IMR-90 (cell line): ENCODE measurements at regions not wholly inside any gene's neighbourhood (a gene's known extent, or its start where the extent isn't known, plus 50 kb on each side); places are given as distances from the start of the nearest gene placed in this dataset.

Experiments
- ATAC-seq: fragments of 200-7000 bp; cut with Tn5 transposase; 2 replicates; pipeline ENCODE4 v1.9.1; 2020; ENCODE audit warnings: low read depth, mild to moderate bottlenecking, moderate library complexity
- BruUV-seq: library from RNA; stranded (reverse); fragments of 400-500 nt; replicated peaks from 2 replicates; lab custom pipeline; 2021; lab: Mats Ljungman, UMichigan
- CTCF ChIA-PET: fragments of 300-600 bp; formaldehyde crosslinking; extraction: SDS; loops from one replicate; lab custom pipeline; 2021; ENCODE audit warnings: antibody characterized with exemption; lab: Yijun Ruan, JAX
- POLR2A ChIA-PET: fragments of 300-600 bp; sonication (Branson Sonifier 250); formaldehyde crosslinking; loops from one replicate; lab custom pipeline; 2022; ENCODE audit warnings: antibody characterized with exemption; ENCODE audit not compliant: unreplicated experiment; lab: Charles Lee
- DNase-seq: peaks from one replicate; pipeline ENCODE4 v3.0.0; 2013
- H2AFZ ChIP-seq: replicated peaks from 2 replicates; pipeline ENCODE3; 2013; ENCODE audit warnings: low read length, mild to moderate bottlenecking; ENCODE audit not compliant: poor library complexity
- H2AK5ac ChIP-seq: 2 replicates; pipeline ENCODE4 v1.6.1; 2013; ENCODE audit warnings: low read depth, low read length, inconsistent platforms
- H2AK9ac ChIP-seq: replicated peaks from 2 replicates; pipeline ENCODE3; 2013; ENCODE audit warnings: mild to moderate bottlenecking, low read depth, low read length, moderate library complexity; ENCODE audit not compliant: poor library complexity
- H2BK120ac ChIP-seq: 2 replicates; pipeline ENCODE4 v1.6.1; 2013; ENCODE audit warnings: low read depth, low read length, inconsistent platforms
- H2BK15ac ChIP-seq: 3 replicates; pipeline ENCODE4 v1.6.1; 2013; ENCODE audit warnings: low read depth, low read length, inconsistent platforms
- H2BK20ac ChIP-seq: 2 replicates; pipeline ENCODE4 v1.6.1; 2013; ENCODE audit warnings: low read depth, mild to moderate bottlenecking, inconsistent platforms, low read length, moderate library complexity
- H2BK5ac ChIP-seq: 2 replicates; pipeline ENCODE4 v1.6.1; 2013; ENCODE audit warnings: mild to moderate bottlenecking, low read depth, low read length, inconsistent platforms; ENCODE audit not compliant: poor library complexity, severe bottlenecking
- H3K14ac ChIP-seq: replicated peaks from 2 replicates; pipeline ENCODE4 v1.6.1; 2013; ENCODE audit warnings: low read depth, low read length, inconsistent platforms
- H3K18ac ChIP-seq: 2 replicates; pipeline ENCODE4 v1.6.1; 2013; ENCODE audit warnings: low read depth, low read length, control low read depth
- H3K23ac ChIP-seq: 2 replicates; pipeline ENCODE4 v1.6.1; 2013; ENCODE audit warnings: low read depth, low read length, inconsistent platforms
- H3K27ac ChIP-seq: 2 replicates; pipeline ENCODE4 v1.5.1; 2013; ENCODE audit warnings: mild to moderate bottlenecking, control low read depth, low read length; ENCODE audit not compliant: insufficient read depth
- H3K27me3 ChIP-seq: 2 replicates; pipeline ENCODE4 v1.6.1; 2013; ENCODE audit warnings: low read length; ENCODE audit not compliant: control insufficient read depth, insufficient read depth
- H3K36me3 ChIP-seq: 2 replicates; pipeline ENCODE4 v1.6.1; 2013; ENCODE audit warnings: low read length, mixed read lengths; ENCODE audit not compliant: control insufficient read depth, insufficient read depth
- H3K4ac ChIP-seq: 2 replicates; pipeline ENCODE4 v1.6.1; 2013; ENCODE audit warnings: low read depth, low read length, inconsistent platforms
- H3K4me1 ChIP-seq: 2 replicates; pipeline ENCODE4 v1.6.1; 2013; ENCODE audit warnings: low read length, mixed read lengths; ENCODE audit not compliant: control insufficient read depth, insufficient read depth
- H3K4me2 ChIP-seq: 2 replicates; pipeline ENCODE4 v1.6.1; 2013; ENCODE audit warnings: low read depth, mild to moderate bottlenecking, control low read depth, low read length, moderate library complexity
- H3K4me3 ChIP-seq: 2 replicates; pipeline ENCODE4 v1.5.1; 2013; ENCODE audit warnings: low read depth, mild to moderate bottlenecking, control low read depth, low read length, moderate library complexity; ENCODE audit not compliant: insufficient read depth
- H3K56ac ChIP-seq: 2 replicates; pipeline ENCODE4 v1.6.1; 2013; ENCODE audit warnings: low read length, inconsistent platforms; ENCODE audit not compliant: insufficient read depth; ENCODE audit errors: extremely low read depth
- H3K79me1 ChIP-seq, 2 experiments: 2 replicates each; pipeline ENCODE4 v1.6.1; 2013; ENCODE audit warnings: low read length in 2 of 2, inconsistent platforms in 1 of 2, low read depth in 1 of 2
- H3K9ac ChIP-seq: 2 replicates; pipeline ENCODE4 v1.6.1; 2013; ENCODE audit warnings: low read depth, low read length, control low read depth
- H3K9me1 ChIP-seq: 2 replicates; pipeline ENCODE4 v1.6.1; 2013; ENCODE audit warnings: low read length, inconsistent platforms; ENCODE audit not compliant: insufficient read depth
- H3K9me3 ChIP-seq: 2 replicates; pipeline ENCODE4 v1.6.1; 2013; ENCODE audit warnings: low read length; ENCODE audit not compliant: control insufficient read depth, insufficient read depth
- H4K20me1 ChIP-seq: 2 replicates; pipeline ENCODE4 v1.6.1; 2013; ENCODE audit warnings: low read length, inconsistent platforms; ENCODE audit not compliant: insufficient read depth
- H4K5ac ChIP-seq: 2 replicates; pipeline ENCODE4 v1.6.1; 2013; ENCODE audit warnings: mild to moderate bottlenecking, low read depth, low read length, control low read depth
- H4K8ac ChIP-seq, 2 experiments: 2 replicates each; pipeline ENCODE4 v1.6.1; 2013; ENCODE audit warnings: low read depth in 2 of 2, low read length in 2 of 2, control low read depth in 1 of 2, inconsistent platforms in 1 of 2
- H4K91ac ChIP-seq: 2 replicates; pipeline ENCODE4 v1.6.1; 2013; ENCODE audit warnings: low read depth, low read length, inconsistent platforms; ENCODE audit not compliant: insufficient read depth
- BHLHE40 ChIP-seq: fragments of 150-350 bp; IDR thresholded peaks from 2 replicates; pipeline ENCODE4 v1.6.1; 2016; ENCODE audit warnings: mild to moderate bottlenecking, low read depth, low read length
- CEBPB ChIP-seq: IDR thresholded peaks from 2 replicates; pipeline ENCODE4 v1.6.1; 2012; ENCODE audit warnings: low read depth, low read length, improper control_type of control experiment
- CHD1 ChIP-seq: IDR thresholded peaks from 2 replicates; pipeline ENCODE4 v1.6.1; 2012; ENCODE audit warnings: low read depth, low read length, improper control_type of control experiment
- CTCF ChIP-seq: conservative IDR thresholded peaks from 2 replicates; pipeline ENCODE4 v1.5.1; 2012; ENCODE audit warnings: mild to moderate bottlenecking, low read depth, low read length, improper control_type of control experiment
- ELK1 ChIP-seq: fragments of 150-350 bp; IDR thresholded peaks from 2 replicates; pipeline ENCODE4 v1.6.1; 2016; ENCODE audit warnings: low read depth, mild to moderate bottlenecking, low read length, moderate library complexity, borderline replicate concordance
- FOS ChIP-seq: fragments of 150-350 bp; IDR thresholded peaks from 2 replicates; pipeline ENCODE4 v1.6.1; 2016; ENCODE audit warnings: low read depth, low read length
- MAFK ChIP-seq: IDR thresholded peaks from 2 replicates; pipeline ENCODE4 v1.6.1; 2012; ENCODE audit warnings: low read depth, low read length, improper control_type of control experiment
- MAZ ChIP-seq: IDR thresholded peaks from 2 replicates; pipeline ENCODE4 v1.6.1; 2012; ENCODE audit warnings: low read depth, mild to moderate bottlenecking, low read length, improper control_type of control experiment, moderate library complexity, borderline replicate concordance
- MXI1 ChIP-seq: IDR thresholded peaks from 2 replicates; pipeline ENCODE4 v1.6.1; 2012; ENCODE audit warnings: low read depth, mild to moderate bottlenecking, low read length, moderate library complexity, borderline replicate concordance
- NFE2L2 ChIP-seq: fragments of 150-350 bp; IDR thresholded peaks from 2 replicates; pipeline ENCODE4 v1.6.1; 2016; ENCODE audit warnings: low read depth, mild to moderate bottlenecking, low read length
- POLR2A ChIP-seq: IDR thresholded peaks from 2 replicates; pipeline ENCODE4 v1.6.1; 2012; ENCODE audit warnings: mild to moderate bottlenecking, low read depth, low read length
- RAD21 ChIP-seq: IDR thresholded peaks from 2 replicates; pipeline ENCODE4 v1.6.1; 2012; ENCODE audit warnings: low read length, improper control_type of control experiment
- RCOR1 ChIP-seq: IDR thresholded peaks from 2 replicates; pipeline ENCODE4 v1.6.1; 2012; ENCODE audit warnings: mild to moderate bottlenecking, low read length, improper control_type of control experiment; ENCODE audit not compliant: insufficient replicate concordance
- RFX5 ChIP-seq: IDR thresholded peaks from 2 replicates; pipeline ENCODE4 v1.8.0; 2012; ENCODE audit warnings: low read depth, mild to moderate bottlenecking, low read length, moderate library complexity
- SMC3 ChIP-seq: fragments of 150-350 bp; IDR thresholded peaks from 2 replicates; pipeline ENCODE4 v1.6.1; 2016; ENCODE audit warnings: low read depth, mild to moderate bottlenecking, antibody characterized with exemption, low read length, moderate library complexity
- WGBS, 2 experiments: methylation state at CpG; one replicate each; pipeline versions ENCODE4 v1.1.5 to v1.1.7; 2013; ENCODE audit warnings: missing lambda C conversion rate in 2 of 2; ENCODE audit not compliant: insufficient read length in 1 of 2; ENCODE audit errors: extremely low coverage in 2 of 2; 5-methylcytosine and 5-hydroxymethylcytosine counted together
- dilution Hi-C: fragments of 300-500 bp; cut with HindIII; formaldehyde crosslinking; loops from one replicate; pipeline ENCODE4 v1.14.3; 2018; ENCODE audit warnings: low sequenced_read_pairs; ENCODE audit not compliant: unreplicated experiment
- in situ Hi-C: fragments of 300-500 bp; cut with MboI; formaldehyde crosslinking; loops from 3 replicates; pipeline ENCODE4 v1.14.3; 2019; ENCODE audit warnings: low sequenced_read_pairs, inconsistent platforms, mixed read lengths
- intact Hi-C: fragments of 100-400 bp; cut with micrococcal nuclease; formaldehyde crosslinking; loops from 2 replicates; pipeline ENCODE4 v1.10.0; 2022
- TF ChIP-seq, protein P1 (sequence below): fragments of 150-350 bp; IDR thresholded peaks from 2 replicates; pipeline ENCODE4 v1.6.1; 2017; ENCODE audit warnings: mild to moderate bottlenecking, antibody characterized with exemption, low read length, low read depth

DNA sequence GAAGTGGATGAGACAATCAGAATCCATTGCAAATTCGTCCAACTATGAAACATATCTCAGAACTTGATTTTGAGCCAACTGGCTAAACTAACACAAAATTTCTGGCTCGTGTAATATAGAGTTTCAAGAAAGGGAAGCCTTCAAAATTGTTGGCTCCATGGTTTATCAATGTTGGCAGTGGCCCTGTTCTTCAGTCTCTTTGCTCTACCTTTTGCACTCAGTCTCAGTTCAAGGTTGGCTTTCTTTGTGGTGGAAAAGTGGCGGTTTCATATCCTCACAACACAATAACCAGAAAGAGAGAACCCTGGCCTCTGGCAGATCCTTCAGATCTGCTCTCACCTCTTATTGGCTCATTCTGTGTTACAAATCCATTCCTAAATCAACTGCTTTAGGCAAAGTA is 473.8 kb upstream of the API5 start:
- CTCF ChIA-PET, result no interaction called here
- Histone ChIP-seq H3K14ac (no peak overlapping the region), H3K27me3 (no peaks in the 10 kb centered on the region), H2BK5ac (no peak overlapping the region), H2BK120ac (no peak overlapping the region), H2AFZ (no peak overlapping the region), H2BK20ac (no peak overlapping the region), H3K9me3 (0 out of 2 replicates have a peak, but pooled peaks cover 5% of the 10 kb centered on the region), H2AK9ac (no peak overlapping the region), H4K5ac (no peak overlapping the region), H3K79me1 (no peaks in the 10 kb centered on the region), H2BK15ac (no peak overlapping the region), H3K4ac (no peak overlapping the region), H4K20me1 (no peaks in the 10 kb centered on the region), H4K91ac (no peak overlapping the region), H3K4me3 (no peak overlapping the region), H3K23ac (no peak overlapping the region), H3K9ac (no peak overlapping the region), H3K56ac (no peak overlapping the region), H3K4me2 (no peak overlapping the region), H3K27ac (no peak overlapping the region), H3K9me1 (no peaks in the 10 kb centered on the region), H3K4me1 (no peaks in the 10 kb centered on the region), H2AK5ac (no peak overlapping the region), H4K8ac (no peak overlapping the region), H3K36me3 (no peaks in the 10 kb centered on the region), H3K18ac (no peak overlapping the region)
- POLR2A ChIA-PET, result no interaction called here
- no peak for TF ChIP-seq MAZ
- TF ChIP-seq BHLHE40, result no peak
- no peak for TF ChIP-seq ELK1
- TF ChIP-seq MXI1, result no peak
- no peak for TF ChIP-seq MAFK
- no peak for TF ChIP-seq RCOR1
- no peak for TF ChIP-seq NFE2L2
- no peak for TF ChIP-seq FOS
- no peak for TF ChIP-seq CHD1
- TF ChIP-seq POLR2A, result no peak
- no peak for TF ChIP-seq RAD21
- TF ChIP-seq SMC3, result no peak
- no peak for TF ChIP-seq RFX5
- no peak for TF ChIP-seq CTCF
- TF ChIP-seq CEBPB, result no peak
- TF ChIP-seq, protein P1, sequence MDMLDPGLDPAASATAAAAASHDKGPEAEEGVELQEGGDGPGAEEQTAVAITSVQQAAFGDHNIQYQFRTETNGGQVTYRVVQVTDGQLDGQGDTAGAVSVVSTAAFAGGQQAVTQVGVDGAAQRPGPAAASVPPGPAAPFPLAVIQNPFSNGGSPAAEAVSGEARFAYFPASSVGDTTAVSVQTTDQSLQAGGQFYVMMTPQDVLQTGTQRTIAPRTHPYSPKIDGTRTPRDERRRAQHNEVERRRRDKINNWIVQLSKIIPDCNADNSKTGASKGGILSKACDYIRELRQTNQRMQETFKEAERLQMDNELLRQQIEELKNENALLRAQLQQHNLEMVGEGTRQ, result no peak
- BruUV-seq, result no TSS peak
- ATAC-seq, result no peak
- in situ Hi-C loops (no loop called here), dilution Hi-C loops (no loop called here), intact Hi-C loops (no loop called here)
- WGBS, 2 experiments, result no CpG with 5 or more reads among the region's 3 CpGs
- no peak for DNase-seq
